Neural progenitor cell (in vitro differentiated cells): ENCODE measurements at regions not wholly inside any gene's neighbourhood (a gene's known extent, or its start where the extent isn't known, plus 50 kb on each side); places are given as distances from the start of the nearest gene placed in this dataset.

Source experiments
- DNase-seq: peaks from one replicate; pipeline ENCODE4 v3.0.0-alpha.2; 2016; ENCODE audit warnings: low spot score
- H2AFZ ChIP-seq: fragments of 200-600 bp; sonication (generic); replicated peaks from 2 replicates; pipeline ENCODE4 v1.6.1; 2016; ENCODE audit warnings: antibody characterized with exemption
- H3F3A ChIP-seq: fragments of 200-600 bp; sonication (generic); 2 replicates; pipeline ENCODE4 v1.6.1; 2016; ENCODE audit warnings: antibody characterized with exemption, low read depth
- H3K27ac ChIP-seq: fragments of 200-600 bp; sonication (generic); 2 replicates; pipeline ENCODE4 v1.5.1; 2016; ENCODE audit warnings: mild to moderate bottlenecking
- H3K27me3 ChIP-seq: fragments of 200-600 bp; sonication (generic); 2 replicates; pipeline ENCODE4 v1.6.1; 2016; ENCODE audit warnings: mild to moderate bottlenecking, moderate library complexity
- H3K36me3 ChIP-seq: fragments of 200-600 bp; sonication (generic); 2 replicates; pipeline ENCODE4 v1.5.1; 2016
- H3K4me1 ChIP-seq: fragments of 200-600 bp; sonication (generic); 2 replicates; pipeline ENCODE4 v1.6.1; 2016; ENCODE audit warnings: mixed run types
- H3K4me2 ChIP-seq: fragments of 200-600 bp; sonication (generic); 2 replicates; pipeline ENCODE4 v1.6.1; 2016
- H3K4me3 ChIP-seq: fragments of 200-600 bp; sonication (generic); 2 replicates; pipeline ENCODE4 v1.5.1; 2016
- H3K79me2 ChIP-seq: fragments of 200-600 bp; sonication (generic); 2 replicates; pipeline ENCODE4 v1.6.1; 2016; ENCODE audit warnings: low read depth
- H3K9ac ChIP-seq: fragments of 200-600 bp; sonication (generic); 2 replicates; pipeline ENCODE4 v1.6.1; 2016
- H3K9me3 ChIP-seq: fragments of 200-600 bp; sonication (generic); 2 replicates; pipeline ENCODE4 v1.5.1; 2016; ENCODE audit warnings: low read depth
- H4K20me1 ChIP-seq: fragments of 200-600 bp; sonication (generic); 2 replicates; pipeline ENCODE4 v1.6.1; 2016; ENCODE audit warnings: low read depth
- H3K27ac Mint-ChIP-seq: 3 replicates; pipeline ENCODE4 v1.8.0; 2021; ENCODE audit warnings: mixed read lengths
- H3K27me3 Mint-ChIP-seq: 2 replicates; pipeline ENCODE4 v1.8.0; 2022; ENCODE audit warnings: low read depth, mild to moderate bottlenecking, inconsistent platforms, moderate library complexity, mixed read lengths; ENCODE audit not compliant: insufficient read depth
- H3K36me3 Mint-ChIP-seq: 3 replicates; pipeline ENCODE4 v1.8.0; 2021; ENCODE audit warnings: mixed read lengths
- H3K4me1 Mint-ChIP-seq: 3 replicates; pipeline ENCODE4 v1.8.0; 2021; ENCODE audit warnings: mixed read lengths
- H3K4me3 Mint-ChIP-seq: 3 replicates; pipeline ENCODE4 v1.8.0; 2021; ENCODE audit warnings: mild to moderate bottlenecking, moderate library complexity, mixed read lengths
- H3K9me3 Mint-ChIP-seq: 3 replicates; pipeline ENCODE4 v1.8.0; 2020; ENCODE audit warnings: mixed read lengths
- EZH2 ChIP-seq: fragments of 200-600 bp; sonication (generic); IDR thresholded peaks from 2 replicates; pipeline ENCODE4 v1.6.1; 2017; ENCODE audit warnings: antibody characterized with exemption, mild to moderate bottlenecking, moderate library complexity
- EZH2phosphoT487 ChIP-seq: fragments of 200-600 bp; sonication (generic); IDR thresholded peaks from 2 replicates; pipeline ENCODE4 v1.6.1; 2017; ENCODE audit warnings: antibody characterized with exemption
- TF ChIP-seq, protein P1 (sequence below): fragments of 200-600 bp; sonication (generic); IDR thresholded peaks from 2 replicates; pipeline ENCODE4 v1.5.1; 2017; ENCODE audit warnings: antibody characterized with exemption, mild to moderate bottlenecking

DNA sequence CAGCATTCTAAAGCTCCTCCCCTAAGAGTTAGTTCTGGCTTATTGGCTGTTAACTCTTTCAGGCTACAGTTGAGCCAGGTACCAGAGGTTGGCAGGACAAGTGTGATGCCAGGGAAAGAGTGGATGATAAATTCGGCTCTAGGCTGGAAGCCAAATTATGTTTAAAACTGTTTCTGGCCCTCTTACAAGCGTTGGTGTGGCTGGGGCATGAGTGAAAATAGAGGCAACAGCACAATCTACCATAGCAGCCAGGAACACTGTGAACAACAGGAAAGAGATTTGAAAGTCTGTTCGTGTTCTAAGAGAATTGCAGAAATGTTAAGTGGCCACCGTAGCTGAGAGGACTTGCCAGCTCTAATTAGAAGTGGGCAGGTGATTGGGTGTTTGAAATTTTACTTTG is 84.2 kb downstream of the CDC7 start:
- Histone ChIP-seq H2AFZ (no peak overlapping the region), H3K27ac (no peak overlapping the region), H3K27me3 (no peaks in the 10 kb centered on the region), H3K4me2 (no peak overlapping the region), H3K36me3 (no peaks in the 10 kb centered on the region), H3F3A (no peaks in the 10 kb centered on the region), H3K4me1 (no peaks in the 10 kb centered on the region), H4K20me1 (no peaks in the 10 kb centered on the region), H3K4me3 (no peak overlapping the region), H3K79me2 (no peaks in the 10 kb centered on the region), H3K9ac (no peak overlapping the region), H3K9me3 (no peaks in the 10 kb centered on the region)
- H3K36me3 Mint-ChIP-seq, result no peaks in the 10 kb centered on the region
- peaks cover 25% of the 10 kb centered on the region for H3K4me1 Mint-ChIP-seq
- peaks cover 5% of the 10 kb centered on the region for H3K27me3 Mint-ChIP-seq
- H3K9me3 Mint-ChIP-seq, result peaks cover 2% of the 10 kb centered on the region
- DNase-seq, result no peak
- TF ChIP-seq, protein P1, sequence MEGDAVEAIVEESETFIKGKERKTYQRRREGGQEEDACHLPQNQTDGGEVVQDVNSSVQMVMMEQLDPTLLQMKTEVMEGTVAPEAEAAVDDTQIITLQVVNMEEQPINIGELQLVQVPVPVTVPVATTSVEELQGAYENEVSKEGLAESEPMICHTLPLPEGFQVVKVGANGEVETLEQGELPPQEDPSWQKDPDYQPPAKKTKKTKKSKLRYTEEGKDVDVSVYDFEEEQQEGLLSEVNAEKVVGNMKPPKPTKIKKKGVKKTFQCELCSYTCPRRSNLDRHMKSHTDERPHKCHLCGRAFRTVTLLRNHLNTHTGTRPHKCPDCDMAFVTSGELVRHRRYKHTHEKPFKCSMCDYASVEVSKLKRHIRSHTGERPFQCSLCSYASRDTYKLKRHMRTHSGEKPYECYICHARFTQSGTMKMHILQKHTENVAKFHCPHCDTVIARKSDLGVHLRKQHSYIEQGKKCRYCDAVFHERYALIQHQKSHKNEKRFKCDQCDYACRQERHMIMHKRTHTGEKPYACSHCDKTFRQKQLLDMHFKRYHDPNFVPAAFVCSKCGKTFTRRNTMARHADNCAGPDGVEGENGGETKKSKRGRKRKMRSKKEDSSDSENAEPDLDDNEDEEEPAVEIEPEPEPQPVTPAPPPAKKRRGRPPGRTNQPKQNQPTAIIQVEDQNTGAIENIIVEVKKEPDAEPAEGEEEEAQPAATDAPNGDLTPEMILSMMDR, result no peak
- TF ChIP-seq EZH2 (no peak), EZH2phosphoT487 (no peak)
- no peak overlapping the region for H3K4me3 Mint-ChIP-seq
- H3K27ac Mint-ChIP-seq, result no peak overlapping the region

DNA sequence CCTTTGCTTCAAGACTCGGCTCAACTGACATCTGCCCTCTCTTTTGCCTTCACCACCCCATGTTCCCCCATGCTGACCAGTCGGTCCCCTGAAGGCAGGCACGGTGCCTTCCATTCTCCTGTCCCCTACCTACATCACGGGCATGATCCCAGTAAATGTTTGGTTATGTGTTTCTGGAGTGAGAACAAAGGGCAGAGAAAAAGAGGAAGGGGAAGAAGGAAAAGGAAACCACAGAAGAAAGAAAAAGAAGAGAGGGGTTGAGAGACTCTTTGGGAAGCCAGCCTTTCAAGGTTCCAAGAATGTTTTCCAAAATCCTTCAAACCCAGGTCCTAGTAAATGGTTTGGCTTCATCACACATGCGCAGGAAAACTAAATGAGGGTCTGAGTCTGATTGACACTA is 84.9 kb downstream of the CDC7 start:
- Histone ChIP-seq H3K27ac (no peak overlapping the region), H3K4me3 (no peak overlapping the region), H3F3A (no peaks in the 10 kb centered on the region), H3K9me3 (no peaks in the 10 kb centered on the region), H3K9ac (no peak overlapping the region), H3K79me2 (no peaks in the 10 kb centered on the region), H3K36me3 (no peaks in the 10 kb centered on the region), H3K4me2 (no peak overlapping the region), H2AFZ (no peak overlapping the region), H4K20me1 (no peaks in the 10 kb centered on the region), H3K27me3 (no peaks in the 10 kb centered on the region), H3K4me1 (peaks cover 5% of the 10 kb centered on the region)
- no peak for DNase-seq
- TF ChIP-seq, protein P1, result no peak
- TF ChIP-seq EZH2 (no peak), EZH2phosphoT487 (no peak)
- Mint-ChIP-seq H3K4me3 (no peak overlapping the region), H3K9me3 (peaks cover 2% of the 10 kb centered on the region), H3K27me3 (peaks cover 2% of the 10 kb centered on the region), H3K36me3 (no peaks in the 10 kb centered on the region), H3K27ac (peak overlapping the region; percentile 64), H3K4me1 (peaks cover 31% of the 10 kb centered on the region)

DNA sequence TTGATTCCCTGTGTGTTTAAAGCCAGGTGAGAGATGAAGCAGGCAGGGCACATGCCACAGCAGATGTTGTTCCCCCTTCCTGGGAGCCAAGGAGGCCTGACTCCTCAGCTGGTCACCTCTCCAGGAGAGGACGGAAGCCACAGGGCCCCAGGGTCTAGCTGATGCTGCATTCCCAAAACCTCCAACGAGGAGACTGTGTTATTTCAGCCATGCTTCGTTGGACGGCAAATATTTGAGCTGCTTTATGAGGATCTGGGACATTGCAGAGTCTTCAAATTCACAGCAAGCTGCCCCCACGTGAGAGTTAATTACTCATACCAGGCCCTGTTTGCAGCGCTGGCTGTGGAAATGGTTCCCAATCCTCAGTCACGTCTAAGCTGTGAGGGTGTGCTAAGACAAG is 85.3 kb downstream of the CDC7 start:
- H3K27me3 ChIP-seq, result no peaks in the 10 kb centered on the region
- H3K36me3 ChIP-seq, result no peaks in the 10 kb centered on the region
- Mint-ChIP-seq H3K27ac (peak overlapping the region; percentile 64), H3K36me3 (no peaks in the 10 kb centered on the region), H3K4me1 (peaks cover 34% of the 10 kb centered on the region), H3K9me3 (peaks cover 2% of the 10 kb centered on the region), H3K27me3 (peaks cover 2% of the 10 kb centered on the region), H3K4me3 (no peak overlapping the region)
- H3K4me1 ChIP-seq, result peaks cover 10% of the 10 kb centered on the region
- no peaks in the 10 kb centered on the region for H3K79me2 ChIP-seq
- no peak overlapping the region for H3K9ac ChIP-seq
- no peak overlapping the region for H3K27ac ChIP-seq
- H3K9me3 ChIP-seq, result no peaks in the 10 kb centered on the region
- no peak overlapping the region for H3K4me3 ChIP-seq
- no peak overlapping the region for H3K4me2 ChIP-seq
- TF ChIP-seq, protein P1, result no peak
- TF ChIP-seq EZH2, result no peak
- TF ChIP-seq EZH2phosphoT487, result no peak
- no peaks in the 10 kb centered on the region for H4K20me1 ChIP-seq
- DNase-seq, result no peak
- H2AFZ ChIP-seq, result no peak overlapping the region
- no peaks in the 10 kb centered on the region for H3F3A ChIP-seq
